NCI-H524 (cell line): ENCODE measurements at regions not wholly inside any gene's neighbourhood (a gene's known extent, or its start where the extent isn't known, plus 50 kb on each side); places are given as distances from the start of the nearest gene placed in this dataset.
A peak's percentile ranks its signal among the peaks of the same experiment; 100 is the strongest.

ENCODE experiments used
- DNase-seq, 2 experiments: peaks; one replicate each; lab custom pipeline; 2025; lab: John Stamatoyannopoulos, UW

GRCh38 chr12:41932470-41932991, 212.1 kb downstream of the GXYLT1 start:
- DNase-seq = peak; percentile 56 to 63

DNA sequence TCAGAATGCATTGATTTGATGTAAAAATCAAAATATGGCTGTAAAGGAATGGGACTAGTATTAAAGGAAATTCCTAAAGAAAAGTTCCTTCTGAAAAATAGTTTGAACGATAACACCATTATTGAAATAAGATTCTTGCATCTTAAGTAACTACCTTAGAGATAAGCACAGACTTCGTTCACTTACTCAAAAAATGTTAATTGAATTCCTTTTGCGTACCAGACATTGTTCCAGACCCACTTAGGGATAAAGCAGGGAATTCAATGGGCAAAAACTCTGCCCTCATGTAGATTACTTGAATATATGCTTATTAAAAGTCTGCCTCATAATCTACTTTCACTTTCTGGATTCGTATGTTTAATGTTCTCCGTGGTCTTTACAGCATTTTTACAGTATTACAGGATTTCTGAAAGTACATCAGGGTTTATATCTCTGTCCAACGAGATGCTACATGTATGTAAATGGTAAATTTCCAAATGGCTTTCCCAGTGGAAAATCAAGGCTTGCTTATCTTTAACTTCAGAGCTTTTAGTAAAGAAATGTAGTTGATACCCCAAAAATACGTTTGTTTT, 213.7 kb downstream of the GXYLT1 start:
- DNase-seq = no peak

DNA sequence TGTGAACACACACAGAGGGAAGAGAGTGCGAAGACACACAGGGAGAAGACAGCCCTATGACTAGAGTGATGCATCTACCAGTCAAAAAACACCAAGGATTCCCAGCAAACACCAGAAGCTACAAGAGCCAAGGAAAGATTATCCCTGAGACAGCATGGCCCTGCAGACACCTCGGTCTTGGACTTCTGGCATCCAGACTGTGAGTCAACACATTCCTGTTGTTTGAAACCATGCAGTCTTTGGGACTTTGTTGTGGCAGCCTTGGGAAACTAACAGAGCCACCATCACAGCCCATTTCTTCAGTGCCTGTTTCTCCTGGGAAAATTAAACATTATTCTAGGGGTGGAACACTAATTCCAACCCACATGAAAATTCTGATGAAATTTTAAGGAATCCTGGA, 220.6 kb downstream of the GXYLT1 start:
- no peak for DNase-seq

DNA sequence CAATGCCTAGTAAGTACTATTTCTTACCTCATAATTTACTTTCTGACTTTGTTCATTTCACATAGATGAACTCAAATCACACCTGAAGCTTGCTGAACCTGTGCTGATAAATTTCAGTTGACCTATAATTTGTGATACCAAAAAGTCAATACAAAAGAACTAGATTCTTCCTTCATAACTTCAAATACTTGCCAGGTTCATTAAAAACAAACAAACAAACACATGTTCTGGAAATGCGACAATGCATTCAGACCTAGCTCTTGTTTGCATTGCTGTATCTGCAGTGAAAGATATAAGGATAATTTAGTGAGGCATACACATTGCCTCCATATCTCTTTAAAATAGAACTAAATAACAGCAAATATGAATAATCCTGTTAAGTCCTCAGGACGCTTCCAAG, 221.3 kb downstream of the GXYLT1 start:
- no peak for DNase-seq

DNA sequence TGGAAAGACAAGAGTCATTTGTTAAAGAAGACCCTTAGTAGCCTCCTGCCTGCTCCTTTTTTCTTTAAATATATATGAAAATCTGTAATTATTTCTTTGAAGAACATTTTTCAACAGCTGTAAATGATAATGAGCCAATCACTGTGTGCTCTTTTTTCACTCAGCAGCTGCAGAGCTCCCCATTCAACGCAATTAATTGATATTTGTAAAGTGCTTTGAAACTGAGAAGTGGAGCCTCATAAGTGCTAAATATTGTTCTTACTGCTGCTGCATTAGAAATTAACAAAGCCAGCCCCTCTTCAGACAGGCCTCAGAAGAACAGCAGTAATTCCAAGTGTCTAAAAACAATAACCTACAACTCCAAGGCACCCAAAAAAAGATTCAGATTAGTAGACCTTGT, 224.3 kb downstream of the GXYLT1 start:
- DNase-seq = peak; percentile 31 to 63

DNA sequence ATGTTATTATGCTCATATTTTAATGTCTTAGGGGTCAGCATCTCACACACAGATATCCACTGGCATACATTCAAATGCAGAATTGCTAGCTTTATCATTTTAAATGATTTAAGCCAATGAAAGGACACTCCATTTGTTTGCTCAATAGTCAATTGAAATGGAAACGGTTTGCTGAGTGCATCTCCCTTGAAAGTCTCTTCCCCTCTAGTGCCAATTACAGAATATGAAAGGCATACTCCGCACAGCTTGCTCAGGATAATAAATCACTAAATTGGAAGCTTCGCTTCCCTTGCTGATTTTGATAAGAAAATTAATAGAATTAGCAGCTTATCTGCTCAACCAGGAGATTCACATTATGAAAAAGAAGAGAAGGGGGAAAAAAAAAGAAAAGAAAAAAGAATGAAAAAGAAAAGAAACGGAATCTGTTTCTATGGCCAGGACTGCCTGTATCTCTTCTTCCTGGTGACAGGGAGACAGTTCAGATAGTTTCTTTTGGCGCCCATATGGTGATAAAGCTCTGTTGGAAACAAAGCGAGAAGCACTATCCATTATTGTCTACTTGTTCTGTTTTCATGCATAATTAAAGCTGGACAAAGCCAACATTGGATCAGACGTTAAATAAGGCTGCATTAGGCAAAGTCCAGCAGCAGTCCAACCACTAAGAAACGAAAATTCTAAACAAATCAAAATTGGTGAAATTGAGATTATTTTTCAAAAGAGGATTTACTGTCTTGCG, 225.0 kb downstream of the GXYLT1 start:
- DNase-seq = peak; percentile 23 to 64

GRCh38 chr12:41919048-41919447, 225.6 kb downstream of the GXYLT1 start:
- DNase-seq = no peak

GRCh38 chr12:41917938-41918341, 226.7 kb downstream of the GXYLT1 start:
- peak; percentile 81 to 85 for DNase-seq

GRCh38 chr12:41917181-41917580, 227.5 kb downstream of the GXYLT1 start:
- no peak for DNase-seq

- no peak for DNase-seq
Measured at GRCh38 chr12:41910578-41911320, 233.9 kb downstream of the GXYLT1 start.

- no peak for DNase-seq
Measured at GRCh38 chr12:41908206-41908605, 236.5 kb downstream of the GXYLT1 start.

DNA sequence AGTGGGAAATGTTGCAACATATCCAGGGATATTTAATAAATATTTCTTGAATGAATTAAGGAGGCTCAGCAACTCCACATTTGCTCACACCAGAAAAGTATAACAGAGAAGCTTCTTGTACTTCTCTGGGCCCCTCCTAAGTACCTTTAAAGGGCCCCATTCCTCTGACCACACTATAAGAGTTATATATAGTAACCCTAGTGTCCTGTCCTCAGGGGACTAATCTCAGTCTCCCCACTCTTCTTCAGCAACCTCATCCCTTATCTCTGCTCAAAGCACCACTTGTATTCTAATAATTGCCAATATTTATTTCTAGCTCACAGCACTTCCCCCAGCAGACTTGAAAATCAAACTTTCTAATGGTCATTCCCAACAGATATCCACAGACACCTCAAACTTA, 237.1 kb downstream of the GXYLT1 start:
- no peak for DNase-seq

DNA sequence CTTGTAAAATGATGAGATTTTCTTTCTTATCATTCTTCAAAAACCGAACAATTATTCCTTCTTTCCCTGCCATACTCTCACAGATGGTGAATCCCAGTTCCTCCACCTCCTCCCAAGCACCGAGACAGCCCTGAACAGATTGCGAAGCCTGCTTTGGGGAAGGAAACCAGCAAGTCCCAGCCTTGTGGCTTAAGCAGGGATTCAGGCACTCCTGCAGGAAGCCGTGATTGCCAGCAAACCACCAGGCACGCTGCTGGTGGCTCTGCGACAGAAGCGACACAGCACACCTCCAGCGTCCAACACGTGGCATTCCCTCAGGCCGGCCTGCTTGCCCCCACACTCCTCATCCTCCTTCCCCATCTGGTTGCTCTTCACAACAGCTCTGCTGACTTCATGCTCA, 237.7 kb downstream of the GXYLT1 start:
- DNase-seq = peak; percentile 82 to 95

DNA sequence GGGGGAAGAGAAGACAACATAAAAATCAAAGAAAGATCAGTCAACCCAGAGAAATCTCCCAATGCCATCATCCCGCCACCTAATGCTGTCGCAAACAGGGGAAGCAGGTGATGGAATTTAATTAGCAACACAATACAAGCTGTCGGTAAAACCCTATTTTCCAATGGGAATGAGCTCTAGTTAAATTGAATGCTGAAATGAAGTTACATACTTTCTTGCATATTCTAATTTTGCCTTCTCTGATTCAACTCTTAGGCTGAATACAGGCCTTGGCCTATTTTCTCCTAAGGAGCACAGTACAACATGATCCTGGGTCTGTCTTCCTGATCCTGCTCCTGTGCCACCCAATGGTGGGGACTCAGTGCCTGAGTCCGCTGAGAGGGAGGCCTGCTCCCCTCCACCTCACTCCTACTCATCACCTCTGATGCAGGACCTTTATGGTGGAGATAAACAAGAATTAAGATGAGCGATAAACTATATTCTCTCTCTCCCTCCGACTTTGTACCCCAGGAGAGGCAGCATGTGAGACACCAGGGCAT, 238.8 kb downstream of the GXYLT1 start:
- DNase-seq = no peak

- peak; percentile 65 to 92 for DNase-seq
Measured at GRCh38 chr12:41905073-41905758, 239.5 kb downstream of the GXYLT1 start.

DNA sequence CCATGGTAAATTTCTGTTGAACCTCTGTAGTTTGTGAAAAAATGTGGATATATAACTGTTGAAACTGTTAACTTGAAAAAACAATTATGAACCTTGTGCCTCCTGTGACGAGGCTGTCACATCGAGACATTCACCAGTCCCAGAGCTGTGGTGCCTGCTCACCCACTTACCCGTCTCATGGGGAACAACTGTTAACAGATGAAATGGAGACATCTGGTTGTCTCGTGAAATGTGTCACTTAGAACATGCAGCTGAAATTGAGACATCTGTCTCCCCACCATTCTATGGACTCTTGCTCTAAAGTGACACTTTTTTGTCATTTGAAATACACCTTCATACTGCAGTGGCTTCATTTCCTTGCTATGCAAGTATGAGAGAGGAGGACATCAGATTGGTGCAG, 240.6 kb downstream of the GXYLT1 start:
- peak in 1 of 2 experiments; percentile 72 for DNase-seq

DNA sequence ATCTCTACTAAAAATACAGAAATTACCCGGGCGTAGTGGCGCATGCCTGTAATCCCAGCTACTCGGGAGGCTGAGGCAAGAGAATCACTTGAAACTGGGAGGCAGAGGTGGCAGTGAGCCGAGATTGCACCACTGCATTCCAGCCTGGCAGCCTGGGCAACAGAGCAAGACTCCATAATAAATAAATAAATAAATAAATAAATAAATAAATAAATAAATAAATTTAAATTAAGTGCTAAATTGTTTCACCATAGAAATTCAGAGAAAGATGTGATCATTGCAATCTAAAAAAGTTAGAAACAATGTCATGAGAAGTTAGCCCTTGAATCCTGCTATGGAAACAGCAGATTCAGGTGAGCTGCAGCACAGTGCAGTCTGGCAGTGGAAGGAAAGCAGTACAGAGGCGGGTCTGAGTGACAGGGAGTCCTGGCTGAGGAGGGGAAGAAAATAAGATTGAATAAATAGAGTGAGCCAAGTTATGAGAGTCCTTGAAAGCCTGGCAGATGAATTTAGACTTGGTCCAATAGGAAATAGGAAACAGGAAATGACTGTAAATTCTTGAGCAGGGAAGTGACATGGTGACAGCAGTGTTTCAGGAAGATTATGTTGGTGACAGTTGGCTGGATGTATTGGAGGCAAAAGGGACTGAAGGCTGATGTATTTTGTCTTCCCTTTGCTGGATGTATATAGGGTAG, 241.5 kb downstream of the GXYLT1 start:
- DNase-seq = peak in 1 of 2 experiments; percentile 31

DNA sequence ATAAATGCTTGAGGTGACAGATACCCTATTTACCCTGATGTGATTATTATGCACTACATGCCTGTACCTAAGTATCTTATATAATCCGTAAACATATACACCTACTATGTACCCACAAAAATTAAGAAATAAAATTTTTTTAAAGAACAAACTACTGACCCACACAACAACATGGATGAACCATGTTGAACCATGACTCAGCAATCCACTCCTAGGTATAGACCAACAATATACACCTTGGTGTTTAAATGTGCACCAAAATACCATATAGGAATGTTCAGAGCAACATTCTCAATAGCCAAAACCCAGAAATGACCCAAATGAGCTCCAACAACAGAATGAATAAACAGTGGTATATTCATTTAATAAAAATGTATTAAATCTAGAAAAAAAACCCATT, 245.1 kb downstream of the GXYLT1 start:
- DNase-seq = no peak

GRCh38 chr12:41897593-41897992, 247.1 kb downstream of the GXYLT1 start:
- no peak for DNase-seq

GRCh38 chr12:41893491-41893890, 251.2 kb downstream of the GXYLT1 start:
- DNase-seq = no peak

- no peak for DNase-seq
Measured at GRCh38 chr12:41892302-41892701, 252.4 kb downstream of the GXYLT1 start.
